ENCODE measurements at regions not wholly inside any gene's neighbourhood (a gene's known extent, or its start where the extent isn't known, plus 50 kb on each side); places are given as distances from the start of the nearest gene placed in this dataset.

DNA sequence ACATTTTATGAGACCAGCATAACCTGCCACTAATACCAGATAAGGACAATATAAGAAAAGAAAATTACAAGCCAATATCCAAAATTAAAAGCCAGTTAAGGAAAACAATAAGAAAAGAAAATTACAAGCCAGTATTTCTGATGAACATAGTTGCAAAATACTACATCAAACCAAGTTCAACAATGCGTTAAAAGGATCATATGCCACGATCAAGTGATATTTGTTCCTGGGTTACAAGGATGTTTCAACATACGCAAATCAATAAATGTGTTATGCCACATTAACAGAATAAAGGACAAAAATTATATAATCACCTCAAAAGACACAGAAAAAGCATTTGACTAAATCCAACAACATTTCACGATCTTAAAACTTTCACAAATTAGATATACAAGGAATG lies 431.9 kb downstream of the ELAVL2 start:
- Histone ChIP-seq H2AFZ (ENCODE audit: low read depth, low read length, severe bottlenecking) (no peak overlapping the region), H3F3A (ENCODE audit: insufficient read depth) (no peaks in the 10 kb centered on the region), H3K4me3 (ENCODE audit: insufficient read depth, low read length, poor library complexity, severe bottlenecking) (no peak overlapping the region), H3K4me2 (ENCODE audit: low read depth, low read length, poor library complexity, severe bottlenecking) (no peak overlapping the region), H3K9ac (ENCODE audit: low read length) (no peak overlapping the region), H3K27ac (ENCODE audit: low read depth, low read length) (no peak overlapping the region), H3K36me3 (ENCODE audit: low read length) (no peaks in the 10 kb centered on the region), H4K20me1 (ENCODE audit: low read depth, low read length) (no peaks in the 10 kb centered on the region), H3K9me3 (ENCODE audit: insufficient read depth, low read length) (no peaks in the 10 kb centered on the region), H3K79me2 (ENCODE audit: insufficient read depth, low read length) (no peaks in the 10 kb centered on the region), H3K27me3 (ENCODE audit: low read length) (no peaks in the 10 kb centered on the region), H3K9me2 (replicated peaks; ENCODE audit: insufficient read depth, low read length) (no peaks in the 10 kb centered on the region)
- TF ChIP-seq, protein P1, sequence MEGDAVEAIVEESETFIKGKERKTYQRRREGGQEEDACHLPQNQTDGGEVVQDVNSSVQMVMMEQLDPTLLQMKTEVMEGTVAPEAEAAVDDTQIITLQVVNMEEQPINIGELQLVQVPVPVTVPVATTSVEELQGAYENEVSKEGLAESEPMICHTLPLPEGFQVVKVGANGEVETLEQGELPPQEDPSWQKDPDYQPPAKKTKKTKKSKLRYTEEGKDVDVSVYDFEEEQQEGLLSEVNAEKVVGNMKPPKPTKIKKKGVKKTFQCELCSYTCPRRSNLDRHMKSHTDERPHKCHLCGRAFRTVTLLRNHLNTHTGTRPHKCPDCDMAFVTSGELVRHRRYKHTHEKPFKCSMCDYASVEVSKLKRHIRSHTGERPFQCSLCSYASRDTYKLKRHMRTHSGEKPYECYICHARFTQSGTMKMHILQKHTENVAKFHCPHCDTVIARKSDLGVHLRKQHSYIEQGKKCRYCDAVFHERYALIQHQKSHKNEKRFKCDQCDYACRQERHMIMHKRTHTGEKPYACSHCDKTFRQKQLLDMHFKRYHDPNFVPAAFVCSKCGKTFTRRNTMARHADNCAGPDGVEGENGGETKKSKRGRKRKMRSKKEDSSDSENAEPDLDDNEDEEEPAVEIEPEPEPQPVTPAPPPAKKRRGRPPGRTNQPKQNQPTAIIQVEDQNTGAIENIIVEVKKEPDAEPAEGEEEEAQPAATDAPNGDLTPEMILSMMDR (IDR thresholded peaks at IDR 0.05; ENCODE audit: insufficient read depth, low read length, poor library complexity, severe bottlenecking): no peak
- no peak for TF ChIP-seq EZH2phosphoT487 (conservative IDR thresholded peaks at IDR 0.05; ENCODE audit: low read length)

DNA sequence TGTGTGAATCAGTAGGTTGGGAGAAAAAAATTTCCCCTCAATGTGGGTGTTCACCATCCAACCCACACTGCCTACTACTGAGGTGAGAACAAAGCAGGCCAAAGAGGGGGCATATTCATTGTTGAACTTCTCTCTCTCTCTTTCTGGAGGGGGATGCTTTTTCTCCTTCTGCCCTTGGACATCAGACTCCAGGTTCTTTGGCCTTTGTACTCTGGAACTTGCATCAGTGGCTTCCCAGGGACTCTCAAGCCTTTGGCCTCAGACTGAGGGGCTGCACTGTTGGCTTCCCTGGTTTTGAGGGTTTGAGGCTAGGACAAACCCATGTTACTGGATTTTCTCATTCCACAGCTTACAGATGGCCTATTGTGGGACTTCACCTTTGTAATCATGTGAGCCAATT lies 417.2 kb downstream of the ELAVL2 start:
- no peaks in the 10 kb centered on the region for H3K36me3 ChIP-seq (ENCODE audit: low read length)
- peaks cover 4% of the 10 kb centered on the region; the same call in 1 of the 2 replicates for H3K9me2 ChIP-seq (replicated peaks; ENCODE audit: insufficient read depth, low read length)
- no peaks in the 10 kb centered on the region for H3K79me2 ChIP-seq (ENCODE audit: insufficient read depth, low read length)
- H3F3A ChIP-seq (ENCODE audit: insufficient read depth): no peaks in the 10 kb centered on the region
- TF ChIP-seq, protein P1 (IDR thresholded peaks at IDR 0.05; ENCODE audit: insufficient read depth, low read length, poor library complexity, severe bottlenecking): no peak
- no peak for TF ChIP-seq EZH2phosphoT487 (conservative IDR thresholded peaks at IDR 0.05; ENCODE audit: low read length)
- H3K27me3 ChIP-seq (ENCODE audit: low read length): no peaks in the 10 kb centered on the region
- no peaks in the 10 kb centered on the region for H4K20me1 ChIP-seq (ENCODE audit: low read depth, low read length)
- H3K4me2 ChIP-seq (ENCODE audit: low read depth, low read length, poor library complexity, severe bottlenecking): no peak overlapping the region
- H3K4me3 ChIP-seq (ENCODE audit: insufficient read depth, low read length, poor library complexity, severe bottlenecking): no peak overlapping the region
- H3K9me3 ChIP-seq (ENCODE audit: insufficient read depth, low read length): no peaks in the 10 kb centered on the region
- H3K27ac ChIP-seq (ENCODE audit: low read depth, low read length): no peak overlapping the region
- no peak overlapping the region for H3K9ac ChIP-seq (ENCODE audit: low read length)
- H2AFZ ChIP-seq (ENCODE audit: low read depth, low read length, severe bottlenecking): no peak overlapping the region

DNA sequence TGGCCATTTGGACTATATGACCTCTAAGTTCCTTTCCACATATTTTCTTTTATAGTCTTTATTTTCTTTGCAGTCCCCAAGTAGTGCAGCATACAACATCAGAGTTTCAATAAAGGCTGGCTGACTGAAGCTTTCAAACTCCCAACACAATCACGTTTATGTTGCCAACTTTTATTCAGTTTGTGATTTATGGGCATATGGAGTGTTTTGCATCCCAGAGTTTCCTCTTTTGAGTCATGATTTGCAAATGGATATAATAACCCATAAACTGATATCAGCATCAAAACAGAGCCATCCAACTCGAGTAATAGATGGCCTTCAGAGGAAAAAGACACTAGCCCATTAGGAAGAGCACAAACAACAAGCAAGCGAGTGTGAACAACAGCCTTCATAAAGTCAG lies 414.0 kb downstream of the ELAVL2 start:
- no peaks in the 10 kb centered on the region for H3F3A ChIP-seq (ENCODE audit: insufficient read depth)

More for the DNA sequence above, 414.0 kb downstream of the ELAVL2 start:
- H2AFZ ChIP-seq (ENCODE audit: low read depth, low read length, severe bottlenecking): no peak overlapping the region
- H3K9me2 ChIP-seq (replicated peaks; ENCODE audit: insufficient read depth, low read length): no peaks in the 10 kb centered on the region; the same call in 1 of the 2 replicates
- H3K36me3 ChIP-seq (ENCODE audit: low read length): no peaks in the 10 kb centered on the region
- no peak overlapping the region for H3K4me3 ChIP-seq (ENCODE audit: insufficient read depth, low read length, poor library complexity, severe bottlenecking)
- no peak overlapping the region for H3K4me2 ChIP-seq (ENCODE audit: low read depth, low read length, poor library complexity, severe bottlenecking)
- TF ChIP-seq, protein P1 (IDR thresholded peaks at IDR 0.05; ENCODE audit: insufficient read depth, low read length, poor library complexity, severe bottlenecking): no peak
- TF ChIP-seq EZH2phosphoT487 (conservative IDR thresholded peaks at IDR 0.05; ENCODE audit: low read length): no peak
- H4K20me1 ChIP-seq (ENCODE audit: low read depth, low read length): no peaks in the 10 kb centered on the region
- no peaks in the 10 kb centered on the region for H3K79me2 ChIP-seq (ENCODE audit: insufficient read depth, low read length)
- H3K27me3 ChIP-seq (ENCODE audit: low read length): no peaks in the 10 kb centered on the region
- H3K27ac ChIP-seq (ENCODE audit: low read depth, low read length): no peak overlapping the region
- H3K9ac ChIP-seq (ENCODE audit: low read length): no peak overlapping the region
- no peaks in the 10 kb centered on the region for H3K9me3 ChIP-seq (ENCODE audit: insufficient read depth, low read length)

Data from SU-DHL-6 (cell line).